ENCODE measurements at regions not wholly inside any gene's neighbourhood (a gene's known extent, or its start where the extent isn't known, plus 50 kb on each side); places are given as distances from the start of the nearest gene placed in this dataset.

- no peak overlapping the region for H3K4me3 ChIP-seq (ENCODE audit: low read length)
- peaks cover 3% of the 10 kb centered on the region for H3K9me3 ChIP-seq (ENCODE audit: low read length)
- H3K27me3 ChIP-seq (ENCODE audit: insufficient read depth, low read length) = no peaks in the 10 kb centered on the region
These were observed 85.4 kb upstream of the ETV6 start for GRCh38 chr12:11563785-11564739.

DNA sequence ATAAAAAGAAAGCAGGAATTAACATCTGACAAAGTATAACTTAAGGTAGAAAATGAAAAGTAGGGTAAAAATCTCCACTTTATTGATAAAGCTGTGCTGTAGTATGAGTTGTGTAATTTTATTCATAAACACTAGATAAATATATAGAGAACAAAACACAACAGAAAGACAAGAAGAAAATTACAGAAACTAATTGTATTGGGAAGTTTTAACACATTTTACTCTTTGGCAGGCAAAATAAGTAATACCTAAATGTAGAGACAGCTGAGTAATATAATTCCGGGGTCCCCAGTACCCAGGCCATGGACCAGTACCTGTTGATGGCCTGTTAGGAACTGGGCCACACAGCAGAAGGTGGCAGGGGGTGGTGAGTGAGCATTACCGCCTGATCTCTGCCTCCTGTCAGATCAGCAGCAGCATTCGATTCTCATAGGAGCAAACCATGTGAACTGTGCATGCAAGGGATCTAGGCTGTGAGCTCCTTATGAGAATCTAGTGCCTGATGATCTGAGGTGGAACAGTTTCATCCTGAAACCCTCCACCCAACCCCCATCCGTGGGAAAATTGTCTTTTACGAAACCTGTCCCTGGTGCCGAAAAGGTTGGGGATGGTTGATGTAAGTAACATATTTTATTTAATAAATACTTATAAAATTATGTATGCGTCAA lies 84.4 kb upstream of the ETV6 start:
- Histone ChIP-seq H3K27me3 (ENCODE audit: insufficient read depth, low read length) (no peaks in the 10 kb centered on the region), H3K9me3 (ENCODE audit: low read length) (peaks cover 3% of the 10 kb centered on the region), H2AFZ (ENCODE audit: low read depth, low read length) (no peak overlapping the region), H3K36me3 (ENCODE audit: insufficient read depth, low read length) (no peaks in the 10 kb centered on the region), H3K4me3 (ENCODE audit: low read length) (no peak overlapping the region), H3K4me1 (ENCODE audit: insufficient read depth, low read length) (no peaks in the 10 kb centered on the region)

More at GRCh38 chr12:11563785-11564739, 85.4 kb upstream of the ETV6 start:
- H3K4me1 ChIP-seq (ENCODE audit: insufficient read depth, low read length) = no peaks in the 10 kb centered on the region
- H2AFZ ChIP-seq (ENCODE audit: low read depth, low read length) = no peak overlapping the region
- H3K36me3 ChIP-seq (ENCODE audit: insufficient read depth, low read length) = no peaks in the 10 kb centered on the region

GRCh38 chr12:11565752-11566151 lies 83.7 kb upstream of the ETV6 start:
- H2AFZ ChIP-seq (ENCODE audit: low read depth, low read length) = no peak overlapping the region
- peaks cover 3% of the 10 kb centered on the region for H3K9me3 ChIP-seq (ENCODE audit: low read length)
- H3K4me3 ChIP-seq (ENCODE audit: low read length) = no peak overlapping the region
- H3K36me3 ChIP-seq (ENCODE audit: insufficient read depth, low read length) = no peaks in the 10 kb centered on the region
- H3K27me3 ChIP-seq (ENCODE audit: insufficient read depth, low read length) = no peaks in the 10 kb centered on the region
- no peaks in the 10 kb centered on the region for H3K4me1 ChIP-seq (ENCODE audit: insufficient read depth, low read length)

DNA sequence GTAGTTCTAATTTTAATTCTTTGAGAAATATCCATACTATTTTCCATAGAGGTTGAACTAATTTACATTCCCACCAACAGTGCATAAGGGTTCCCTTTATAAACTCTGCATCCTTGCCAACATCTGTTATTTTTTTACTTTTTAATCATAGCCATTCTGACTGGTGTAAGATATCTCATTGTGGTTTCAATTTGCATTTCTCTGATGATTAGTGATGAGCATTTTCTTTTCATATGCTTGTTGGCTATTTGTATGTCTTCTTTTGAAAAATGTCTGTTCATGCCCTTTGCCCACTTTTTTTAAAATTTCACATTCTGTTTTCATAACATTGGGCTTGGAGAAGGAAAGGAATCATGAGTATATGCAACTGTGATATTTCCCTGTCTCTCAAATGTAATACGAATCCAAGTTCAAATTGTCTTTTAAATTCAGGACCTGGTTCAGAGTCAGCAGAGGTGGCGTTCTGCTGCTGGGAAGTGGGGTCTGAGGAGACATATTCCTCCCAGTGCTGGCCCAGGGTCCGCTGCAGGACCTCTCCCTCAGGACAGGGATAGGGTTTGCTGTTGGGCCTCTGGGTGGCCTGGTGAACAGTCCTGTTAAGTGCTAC lies 81.2 kb upstream of the ETV6 start:
- no peaks in the 10 kb centered on the region for H3K27me3 ChIP-seq (ENCODE audit: insufficient read depth, low read length)
- no peaks in the 10 kb centered on the region for H3K36me3 ChIP-seq (ENCODE audit: insufficient read depth, low read length)
- no peaks in the 10 kb centered on the region for H3K4me1 ChIP-seq (ENCODE audit: insufficient read depth, low read length)
- no peak overlapping the region for H3K4me3 ChIP-seq (ENCODE audit: low read length)
- no peak overlapping the region for H2AFZ ChIP-seq (ENCODE audit: low read depth, low read length)
- peaks cover 3% of the 10 kb centered on the region for H3K9me3 ChIP-seq (ENCODE audit: low read length)

DNA sequence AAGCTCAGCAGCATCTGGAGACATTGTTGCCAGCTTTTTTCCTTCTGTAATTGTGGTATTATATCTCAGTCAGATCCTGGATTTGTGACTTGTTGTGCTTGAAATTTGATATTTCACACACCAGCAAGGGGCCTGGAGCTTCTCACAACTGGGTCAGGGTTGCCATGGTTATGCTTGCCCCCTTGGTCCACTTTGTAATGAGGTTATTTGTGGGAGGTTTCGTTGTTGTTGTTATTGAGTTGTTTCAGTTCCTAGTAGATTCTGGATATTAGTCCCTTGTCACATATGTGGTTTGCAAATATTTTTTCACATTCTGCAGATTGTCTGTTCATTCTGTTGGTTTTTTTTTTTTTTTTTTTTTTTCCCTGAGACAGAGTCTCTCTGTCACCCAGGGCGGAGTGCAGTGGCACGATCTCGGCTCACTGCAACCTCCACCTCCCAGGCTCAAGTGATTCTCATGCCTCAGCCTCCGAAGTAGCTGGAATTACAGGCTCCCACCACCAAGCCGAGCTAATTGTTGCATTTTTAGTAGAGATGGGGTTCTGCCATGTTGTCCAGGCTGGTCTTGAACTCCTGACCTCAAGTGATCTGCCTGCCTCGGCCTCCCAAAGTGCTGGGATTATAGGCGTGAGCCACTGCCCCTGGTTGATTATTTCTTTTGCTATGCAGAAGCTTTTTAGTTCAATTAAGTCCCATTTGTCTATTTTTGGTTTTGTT lies 80.6 kb upstream of the ETV6 start:
- no peaks in the 10 kb centered on the region for H3K4me1 ChIP-seq (ENCODE audit: insufficient read depth, low read length)
- no peak overlapping the region for H3K4me3 ChIP-seq (ENCODE audit: low read length)

GRCh38 chr12:11569716-11570115 lies 79.8 kb upstream of the ETV6 start:
- H3K27me3 ChIP-seq (ENCODE audit: insufficient read depth, low read length) = no peaks in the 10 kb centered on the region
- no peaks in the 10 kb centered on the region for H3K36me3 ChIP-seq (ENCODE audit: insufficient read depth, low read length)
- H3K4me3 ChIP-seq (ENCODE audit: low read length) = no peak overlapping the region
- H3K4me1 ChIP-seq (ENCODE audit: insufficient read depth, low read length) = no peaks in the 10 kb centered on the region
- H3K9me3 ChIP-seq (ENCODE audit: low read length) = peaks cover 3% of the 10 kb centered on the region
- no peak overlapping the region for H2AFZ ChIP-seq (ENCODE audit: low read depth, low read length)

More for the DNA sequence above, 80.6 kb upstream of the ETV6 start:
- Histone ChIP-seq H3K36me3 (ENCODE audit: insufficient read depth, low read length) (no peaks in the 10 kb centered on the region), H2AFZ (ENCODE audit: low read depth, low read length) (no peak overlapping the region), H3K27me3 (ENCODE audit: insufficient read depth, low read length) (no peaks in the 10 kb centered on the region), H3K9me3 (ENCODE audit: low read length) (peaks cover 3% of the 10 kb centered on the region)

- Histone ChIP-seq H3K4me1 (ENCODE audit: insufficient read depth, low read length) (no peaks in the 10 kb centered on the region), H3K4me3 (ENCODE audit: low read length) (no peak overlapping the region), H2AFZ (ENCODE audit: low read depth, low read length) (no peak overlapping the region), H3K36me3 (ENCODE audit: insufficient read depth, low read length) (no peaks in the 10 kb centered on the region), H3K27me3 (ENCODE audit: insufficient read depth, low read length) (no peaks in the 10 kb centered on the region), H3K9me3 (ENCODE audit: low read length) (no peaks in the 10 kb centered on the region)
These were observed 75.6 kb upstream of the ETV6 start for GRCh38 chr12:11573880-11574279.

GRCh38 chr12:11576104-11576503 lies 73.4 kb upstream of the ETV6 start:
- H3K4me3 ChIP-seq (ENCODE audit: low read length) = no peak overlapping the region
- no peak overlapping the region for H2AFZ ChIP-seq (ENCODE audit: low read depth, low read length)
- no peaks in the 10 kb centered on the region for H3K4me1 ChIP-seq (ENCODE audit: insufficient read depth, low read length)
- no peaks in the 10 kb centered on the region for H3K9me3 ChIP-seq (ENCODE audit: low read length)
- H3K27me3 ChIP-seq (ENCODE audit: insufficient read depth, low read length) = no peaks in the 10 kb centered on the region
- no peaks in the 10 kb centered on the region for H3K36me3 ChIP-seq (ENCODE audit: insufficient read depth, low read length)

- H3K4me1 ChIP-seq (ENCODE audit: insufficient read depth, low read length) = no peaks in the 10 kb centered on the region
- no peak overlapping the region for H2AFZ ChIP-seq (ENCODE audit: low read depth, low read length)
- H3K9me3 ChIP-seq (ENCODE audit: low read length) = no peaks in the 10 kb centered on the region
- no peaks in the 10 kb centered on the region for H3K36me3 ChIP-seq (ENCODE audit: insufficient read depth, low read length)
- H3K27me3 ChIP-seq (ENCODE audit: insufficient read depth, low read length) = no peaks in the 10 kb centered on the region
- H3K4me3 ChIP-seq (ENCODE audit: low read length) = no peak overlapping the region
These were observed 71.7 kb upstream of the ETV6 start for GRCh38 chr12:11577658-11578260.

DNA sequence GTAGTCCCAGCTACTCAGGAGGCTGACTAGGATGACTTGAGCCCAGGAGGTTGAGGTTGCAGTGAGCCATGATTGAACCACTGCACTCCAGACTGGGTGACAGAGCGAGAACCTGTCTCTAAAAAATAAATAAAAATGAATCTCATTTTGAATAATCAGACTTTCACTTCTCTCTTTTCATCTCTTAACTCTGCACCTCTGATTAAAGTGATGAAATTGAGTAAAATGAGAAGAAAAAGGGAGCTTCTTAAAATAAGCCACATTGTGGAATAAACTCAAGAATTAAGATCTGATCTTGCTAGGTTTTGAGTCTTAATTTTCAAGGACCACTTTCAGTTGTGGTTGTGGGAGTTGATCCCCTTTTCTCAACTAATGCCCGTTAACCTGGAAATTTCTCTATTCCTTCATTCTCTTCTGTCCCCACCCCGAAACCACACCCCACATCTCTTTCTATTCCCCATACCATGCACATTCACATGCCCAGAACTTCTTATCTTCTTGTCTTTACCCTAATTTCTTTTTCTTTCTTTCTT lies 70.9 kb upstream of the ETV6 start:
- Histone ChIP-seq H3K9me3 (ENCODE audit: low read length) (no peaks in the 10 kb centered on the region), H3K36me3 (ENCODE audit: insufficient read depth, low read length) (no peaks in the 10 kb centered on the region), H3K4me1 (ENCODE audit: insufficient read depth, low read length) (no peaks in the 10 kb centered on the region), H3K4me3 (ENCODE audit: low read length) (no peak overlapping the region), H2AFZ (ENCODE audit: low read depth, low read length) (no peak overlapping the region), H3K27me3 (ENCODE audit: insufficient read depth, low read length) (no peaks in the 10 kb centered on the region)

DNA sequence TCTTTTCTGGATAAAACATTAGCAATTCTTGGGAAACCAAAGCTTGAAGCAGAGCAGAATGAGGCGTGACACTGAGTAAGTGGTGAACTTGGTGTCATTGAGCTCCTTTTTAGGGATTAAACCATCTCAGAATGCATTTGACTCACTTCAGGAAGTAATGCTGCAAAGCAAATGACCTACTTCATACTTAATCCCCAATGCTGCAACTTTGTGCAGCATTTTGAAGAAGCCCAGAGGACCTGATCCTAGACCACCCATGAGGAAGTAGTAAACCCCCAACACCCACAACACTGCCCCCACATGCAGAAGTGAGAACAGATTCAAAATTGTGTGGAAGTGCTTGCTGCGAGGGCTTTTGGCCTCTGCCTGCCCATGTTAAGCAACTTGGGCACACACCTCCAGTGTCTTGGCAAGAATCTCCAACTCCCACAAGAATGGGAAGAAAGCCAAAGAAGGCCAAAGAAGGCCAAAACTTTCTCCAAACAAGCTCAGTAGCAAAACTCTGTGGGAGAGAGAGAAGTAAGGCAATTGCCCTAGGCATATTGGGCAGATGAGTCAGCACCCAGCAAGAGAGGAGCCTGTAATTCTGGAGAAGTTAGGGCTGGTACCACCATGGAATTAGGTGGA lies 69.2 kb upstream of the ETV6 start:
- no peaks in the 10 kb centered on the region for H3K36me3 ChIP-seq (ENCODE audit: insufficient read depth, low read length)
- H3K9me3 ChIP-seq (ENCODE audit: low read length) = no peaks in the 10 kb centered on the region
- H3K27me3 ChIP-seq (ENCODE audit: insufficient read depth, low read length) = no peaks in the 10 kb centered on the region
- H3K4me1 ChIP-seq (ENCODE audit: insufficient read depth, low read length) = no peaks in the 10 kb centered on the region
- H3K4me3 ChIP-seq (ENCODE audit: low read length) = no peak overlapping the region
- no peak overlapping the region for H2AFZ ChIP-seq (ENCODE audit: low read depth, low read length)

DNA sequence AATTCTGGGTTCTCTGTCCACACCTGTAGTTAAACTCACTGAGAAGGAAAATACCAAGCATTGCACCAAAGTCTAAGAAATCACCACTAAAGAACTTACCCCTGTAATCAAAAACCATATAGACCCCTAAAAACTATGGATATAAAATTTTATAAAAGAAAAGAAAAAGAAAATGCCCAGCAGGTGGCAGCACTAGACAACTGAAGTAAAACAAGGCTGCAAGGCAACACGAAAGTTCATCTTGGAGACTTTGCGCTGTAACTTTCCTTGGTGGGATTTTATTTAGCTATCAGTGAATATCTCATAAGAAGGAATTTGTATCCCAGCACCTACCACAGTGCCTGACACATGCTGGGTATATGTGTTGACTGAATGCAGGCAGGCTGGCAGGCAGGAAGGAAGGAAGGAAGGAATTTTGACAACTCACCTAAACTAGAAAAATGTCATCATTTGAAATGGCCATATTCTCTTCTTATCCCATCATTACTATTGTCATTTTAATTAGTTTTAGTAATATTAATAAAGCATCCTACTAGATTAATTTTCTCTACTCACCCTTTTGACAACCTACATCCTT lies 68.2 kb upstream of the ETV6 start:
- no peaks in the 10 kb centered on the region for H3K27me3 ChIP-seq (ENCODE audit: insufficient read depth, low read length)
- no peak overlapping the region for H3K4me3 ChIP-seq (ENCODE audit: low read length)
- H2AFZ ChIP-seq (ENCODE audit: low read depth, low read length) = no peak overlapping the region
- H3K36me3 ChIP-seq (ENCODE audit: insufficient read depth, low read length) = no peaks in the 10 kb centered on the region
- no peaks in the 10 kb centered on the region for H3K9me3 ChIP-seq (ENCODE audit: low read length)
- H3K4me1 ChIP-seq (ENCODE audit: insufficient read depth, low read length) = no peaks in the 10 kb centered on the region
